ENCODE measurements at regions not wholly inside any gene's neighbourhood (a gene's known extent, or its start where the extent isn't known, plus 50 kb on each side); places are given as distances from the start of the nearest gene placed in this dataset.

- Mint-ChIP-seq H3K4me1 (ENCODE audit: insufficient read depth, unreplicated experiment) (peaks cover 10% of the 10 kb centered on the region), H3K4me3 (ENCODE audit: unreplicated experiment) (no peak overlapping the region), H3K27me3 (ENCODE audit: insufficient read depth, unreplicated experiment) (no peaks in the 10 kb centered on the region), H3K36me3 (ENCODE audit: insufficient read depth, unreplicated experiment) (no peaks in the 10 kb centered on the region), H3K9me3 (ENCODE audit: unreplicated experiment) (peaks cover 9% of the 10 kb centered on the region), H3K27ac (ENCODE audit: low read depth, unreplicated experiment) (no peak overlapping the region)
- intact Hi-C loops (cut with micrococcal nuclease) = no loop called here
- POLR2A ChIA-PET = no interaction called here
- no TSS peak for BruUV-seq (replicated peaks)
- TF ChIP-seq CTCF (IDR thresholded peaks at IDR 0.05; ENCODE audit: unreplicated experiment) = no peak
- peak; percentile 4 for DNase-seq (ENCODE audit: unreplicated experiment)
- CTCF ChIA-PET = no interaction called here
Measured at GRCh38 chr2:236882930-236883329, 202.8 kb upstream of the COPS8 start.

- POLR2A ChIA-PET = interaction anchor here (0.6 kb wide), 1 partner anchor 549 kb away, joined by 3 read pairs; no protein-coding TSS in a partner anchor
- H3K4me1 Mint-ChIP-seq (ENCODE audit: insufficient read depth, unreplicated experiment) = peaks cover 10% of the 10 kb centered on the region
- BruUV-seq (replicated peaks) = no TSS peak
- H3K27me3 Mint-ChIP-seq (ENCODE audit: insufficient read depth, unreplicated experiment) = no peaks in the 10 kb centered on the region
- intact Hi-C loops (cut with micrococcal nuclease) = no loop called here
- H3K27ac Mint-ChIP-seq (ENCODE audit: low read depth, unreplicated experiment) = no peak overlapping the region
- DNase-seq (ENCODE audit: unreplicated experiment) = no peak
- H3K36me3 Mint-ChIP-seq (ENCODE audit: insufficient read depth, unreplicated experiment) = no peaks in the 10 kb centered on the region
- H3K9me3 Mint-ChIP-seq (ENCODE audit: unreplicated experiment) = peaks cover 9% of the 10 kb centered on the region
- CTCF ChIA-PET = no interaction called here
- no peak for TF ChIP-seq CTCF (IDR thresholded peaks at IDR 0.05; ENCODE audit: unreplicated experiment)
- H3K4me3 Mint-ChIP-seq (ENCODE audit: unreplicated experiment) = no peak overlapping the region
Measured at GRCh38 chr2:236883819-236884218, 201.9 kb upstream of the COPS8 start.

- no peak for DNase-seq (ENCODE audit: unreplicated experiment)
- CTCF ChIA-PET = no interaction called here
- BruUV-seq (replicated peaks) = no TSS peak
- Mint-ChIP-seq H3K36me3 (ENCODE audit: insufficient read depth, unreplicated experiment) (no peaks in the 10 kb centered on the region), H3K4me1 (ENCODE audit: insufficient read depth, unreplicated experiment) (peaks cover 4% of the 10 kb centered on the region), H3K4me3 (ENCODE audit: unreplicated experiment) (no peak overlapping the region), H3K27ac (ENCODE audit: low read depth, unreplicated experiment) (no peak overlapping the region), H3K27me3 (ENCODE audit: insufficient read depth, unreplicated experiment) (no peaks in the 10 kb centered on the region), H3K9me3 (ENCODE audit: unreplicated experiment) (peaks cover 9% of the 10 kb centered on the region)
- intact Hi-C loops (cut with micrococcal nuclease) = no loop called here
- POLR2A ChIA-PET = no interaction called here
- no peak for TF ChIP-seq CTCF (IDR thresholded peaks at IDR 0.05; ENCODE audit: unreplicated experiment)
Measured at GRCh38 chr2:236884569-236885175, 201.0 kb upstream of the COPS8 start.

- BruUV-seq (replicated peaks) = no TSS peak
- Mint-ChIP-seq H3K9me3 (ENCODE audit: unreplicated experiment) (peaks cover 9% of the 10 kb centered on the region), H3K4me1 (ENCODE audit: insufficient read depth, unreplicated experiment) (no peaks in the 10 kb centered on the region), H3K4me3 (ENCODE audit: unreplicated experiment) (no peak overlapping the region), H3K36me3 (ENCODE audit: insufficient read depth, unreplicated experiment) (no peaks in the 10 kb centered on the region), H3K27ac (ENCODE audit: low read depth, unreplicated experiment) (no peak overlapping the region), H3K27me3 (ENCODE audit: insufficient read depth, unreplicated experiment) (no peaks in the 10 kb centered on the region)
- CTCF ChIA-PET = no interaction called here
- POLR2A ChIA-PET = interaction anchor here (0.9 kb wide), 1 partner anchor 1060 kb away, joined by 3 read pairs; no protein-coding TSS in a partner anchor
- no peak for DNase-seq (ENCODE audit: unreplicated experiment)
- TF ChIP-seq CTCF (IDR thresholded peaks at IDR 0.05; ENCODE audit: unreplicated experiment) = no peak
- intact Hi-C loops (cut with micrococcal nuclease) = no loop called here
Measured at GRCh38 chr2:236886456-236886855, 199.2 kb upstream of the COPS8 start.

All from MCF 10A (cell line).